ENCODE measurements at regions not wholly inside any gene's neighbourhood (a gene's known extent, or its start where the extent isn't known, plus 50 kb on each side); places are given as distances from the start of the nearest gene placed in this dataset.

- TF ChIP-seq, protein P1, sequence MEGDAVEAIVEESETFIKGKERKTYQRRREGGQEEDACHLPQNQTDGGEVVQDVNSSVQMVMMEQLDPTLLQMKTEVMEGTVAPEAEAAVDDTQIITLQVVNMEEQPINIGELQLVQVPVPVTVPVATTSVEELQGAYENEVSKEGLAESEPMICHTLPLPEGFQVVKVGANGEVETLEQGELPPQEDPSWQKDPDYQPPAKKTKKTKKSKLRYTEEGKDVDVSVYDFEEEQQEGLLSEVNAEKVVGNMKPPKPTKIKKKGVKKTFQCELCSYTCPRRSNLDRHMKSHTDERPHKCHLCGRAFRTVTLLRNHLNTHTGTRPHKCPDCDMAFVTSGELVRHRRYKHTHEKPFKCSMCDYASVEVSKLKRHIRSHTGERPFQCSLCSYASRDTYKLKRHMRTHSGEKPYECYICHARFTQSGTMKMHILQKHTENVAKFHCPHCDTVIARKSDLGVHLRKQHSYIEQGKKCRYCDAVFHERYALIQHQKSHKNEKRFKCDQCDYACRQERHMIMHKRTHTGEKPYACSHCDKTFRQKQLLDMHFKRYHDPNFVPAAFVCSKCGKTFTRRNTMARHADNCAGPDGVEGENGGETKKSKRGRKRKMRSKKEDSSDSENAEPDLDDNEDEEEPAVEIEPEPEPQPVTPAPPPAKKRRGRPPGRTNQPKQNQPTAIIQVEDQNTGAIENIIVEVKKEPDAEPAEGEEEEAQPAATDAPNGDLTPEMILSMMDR (CRISPR knock-in tag; IDR thresholded peaks at IDR 0.05), result no peak
- no peak for TF ChIP-seq HOXA7 (CRISPR knock-in tag; IDR thresholded peaks at IDR 0.05)
- no peak for TF ChIP-seq THAP7 (CRISPR knock-in tag; IDR thresholded peaks at IDR 0.05)
- TF ChIP-seq HNRNPH1 (optimal IDR thresholded peaks at IDR 0.05; ENCODE audit: low read depth, low read length), result no peak
- TF ChIP-seq KLF6 (CRISPR knock-in tag; IDR thresholded peaks at IDR 0.05), result no peak
- TF ChIP-seq NRL (CRISPR knock-in tag; IDR thresholded peaks at IDR 0.05; ENCODE audit: borderline replicate concordance), result no peak
- no peak for TF ChIP-seq SETDB1 (CRISPR knock-in tag; IDR thresholded peaks at IDR 0.05; ENCODE audit: borderline replicate concordance)
- no peak for TF ChIP-seq GLI4 (CRISPR knock-in tag; IDR thresholded peaks at IDR 0.05; ENCODE audit: borderline replicate concordance)
- no peak for TF ChIP-seq CEBPB (IDR thresholded peaks at IDR 0.05; ENCODE audit: borderline replicate concordance, low read depth, low read length)
- no peak for TF ChIP-seq POLR2A (IDR thresholded peaks at IDR 0.05; ENCODE audit: insufficient read depth in 1 of 2, low read depth in 2 of 2, low read length in 2 of 2)
Measured at GRCh38 chr4:11791797-11792196, 363.1 kb upstream of the HS3ST1 start.

All from HepG2 (cell line).